Activated CD8-positive, alpha-beta T cell treated with anti-CD3 and anti-CD28 coated beads for 36 hours (primary cell): ENCODE measurements at regions not wholly inside any gene's neighbourhood (a gene's known extent, or its start where the extent isn't known, plus 50 kb on each side); places are given as distances from the start of the nearest gene placed in this dataset.

ENCODE experiments used
- ATAC-seq: fragments of 200-7000 bp; cut with Tn5 transposase; one replicate; pipeline ENCODE4 v1.10.0; 2021; ENCODE audit warnings: mild to moderate bottlenecking, moderate library complexity
- CTCF ChIA-PET: fragments of 350-600 bp; sonication (Branson Sonifier 250); formaldehyde crosslinking; loops from one replicate; lab custom pipeline; 2021; ENCODE audit warnings: antibody characterized with exemption; lab: Charles Lee
- POLR2A ChIA-PET: fragments of 350-600 bp; sonication (Branson Sonifier 250); formaldehyde crosslinking; loops from one replicate; lab custom pipeline; 2021; ENCODE audit warnings: antibody characterized with exemption; lab: Charles Lee
- DNase-seq: peaks from one replicate; pipeline ENCODE4 v3.0.0-alpha.2; 2020
- H3K27ac Mint-ChIP-seq: one replicate; pipeline ENCODE4 v1.8.0; 2021; ENCODE audit warnings: mild to moderate bottlenecking, mixed read lengths
- H3K27me3 Mint-ChIP-seq: one replicate; pipeline ENCODE4 v1.8.0; 2021; ENCODE audit warnings: mixed read lengths
- H3K36me3 Mint-ChIP-seq: one replicate; pipeline ENCODE4 v1.8.0; 2021; ENCODE audit warnings: low read depth, mixed read lengths
- H3K4me1 Mint-ChIP-seq: one replicate; pipeline ENCODE4 v1.8.0; 2021; ENCODE audit warnings: low read depth, mixed read lengths
- H3K4me3 Mint-ChIP-seq: one replicate; pipeline ENCODE4 v1.8.0; 2021; ENCODE audit warnings: mild to moderate bottlenecking, moderate library complexity, mixed read lengths
- H3K9me3 Mint-ChIP-seq: one replicate; pipeline ENCODE4 v1.8.0; 2021; ENCODE audit warnings: mixed read lengths
- CTCF ChIP-seq: fragments of 200-600 bp; IDR thresholded peaks from one replicate; pipeline ENCODE4 v1.8.0; 2022; ENCODE audit warnings: antibody characterized with exemption, mild to moderate bottlenecking
- intact Hi-C: fragments of 100-400 bp; cut with micrococcal nuclease; formaldehyde crosslinking; loops from one replicate; pipeline ENCODE4 v1.10.0; 2022

GRCh38 chr14:89027097-89027740 is 202.8 kb downstream of the TTC8 start:
- no peak overlapping the region for H3K27ac Mint-ChIP-seq
- DNase-seq (peak; percentile 51), ATAC-seq (peak; percentile 94)
- POLR2A ChIA-PET, result interaction anchor here (1.2 kb wide), 1 partner anchor 1034 kb away, joined by 3 read pairs; the partner anchor contains the start of gene KCNK13
- H3K4me3 Mint-ChIP-seq, result peak overlapping the region; percentile 62
- no peaks in the 10 kb centered on the region for H3K36me3 Mint-ChIP-seq
- intact Hi-C loops, result loop anchor here (5.0 to 10.0 kb wide), 2 partner anchors 885 to 1208 kb away; no protein-coding TSS in a partner anchor
- no peaks in the 10 kb centered on the region for H3K4me1 Mint-ChIP-seq
- no peaks in the 10 kb centered on the region for H3K9me3 Mint-ChIP-seq
- CTCF ChIA-PET, result interaction anchor here (0.6 to 3.3 kb wide), 40 partner anchors 9 to 927 kb away, joined by 3 to 15 read pairs (median 4); partner anchors contain the start of gene EFCAB11
- TF ChIP-seq CTCF, result peak; percentile 88
- peaks cover 59% of the 10 kb centered on the region for H3K27me3 Mint-ChIP-seq

- CTCF ChIA-PET, result interaction anchor here (0.8 to 3.3 kb wide), 7 partner anchors 13 to 911 kb away, joined by 3 to 15 read pairs (median 4); no protein-coding TSS in a partner anchor
Measured at GRCh38 chr14:89028462-89029134, 204.1 kb downstream of the TTC8 start.

GRCh38 chr14:89029961-89030694 is 205.7 kb downstream of the TTC8 start:
- Mint-ChIP-seq H3K27ac (no peak overlapping the region), H3K9me3 (no peaks in the 10 kb centered on the region), H3K4me3 (no peak overlapping the region), H3K36me3 (no peaks in the 10 kb centered on the region), H3K4me1 (no peaks in the 10 kb centered on the region), H3K27me3 (peaks cover 44% of the 10 kb centered on the region)
- no peak for TF ChIP-seq CTCF
- CTCF ChIA-PET, result interaction anchor here (0.9 to 1.5 kb wide), 2 partner anchors 11 to 901 kb away, joined by 3 read pairs; no protein-coding TSS in a partner anchor
- DNase-seq (no peak), ATAC-seq (no peak)
- intact Hi-C loops, result loop anchor here (5.0 to 10.0 kb wide), 2 partner anchors 882 to 1205 kb away; no protein-coding TSS in a partner anchor
- POLR2A ChIA-PET, result interaction anchor here (0.6 kb wide), 1 partner anchor 661 kb away, joined by 4 read pairs; no protein-coding TSS in a partner anchor

More at GRCh38 chr14:89028462-89029134, 204.1 kb downstream of the TTC8 start:
- H3K4me1 Mint-ChIP-seq, result no peaks in the 10 kb centered on the region
- no peak for TF ChIP-seq CTCF
- no peak for ATAC-seq
- no peaks in the 10 kb centered on the region for H3K9me3 Mint-ChIP-seq
- POLR2A ChIA-PET, result no interaction called here
- no peaks in the 10 kb centered on the region for H3K36me3 Mint-ChIP-seq
- intact Hi-C loops, result loop anchor here (5.0 to 10.0 kb wide), 2 partner anchors 884 to 1206 kb away; no protein-coding TSS in a partner anchor
- H3K4me3 Mint-ChIP-seq, result no peak overlapping the region
- peaks cover 50% of the 10 kb centered on the region for H3K27me3 Mint-ChIP-seq
- DNase-seq, result no peak
- H3K27ac Mint-ChIP-seq, result no peak overlapping the region

GRCh38 chr14:89030921-89031320 is 206.5 kb downstream of the TTC8 start:
- intact Hi-C loops, result no loop called here
- H3K9me3 Mint-ChIP-seq, result no peaks in the 10 kb centered on the region
- H3K4me3 Mint-ChIP-seq, result no peak overlapping the region
- ChIA-PET CTCF (interaction anchor here (0.9 kb wide), 1 partner anchor 11 kb away, joined by 3 read pairs; no protein-coding TSS in a partner anchor), POLR2A (no interaction called here)
- H3K27me3 Mint-ChIP-seq, result peaks cover 36% of the 10 kb centered on the region
- no peaks in the 10 kb centered on the region for H3K4me1 Mint-ChIP-seq
- TF ChIP-seq CTCF, result no peak
- no peak for DNase-seq
- ATAC-seq, result no peak
- H3K27ac Mint-ChIP-seq, result no peak overlapping the region
- H3K36me3 Mint-ChIP-seq, result no peaks in the 10 kb centered on the region
